Mesenchymal stem cell (in vitro differentiated cells and primary cell): ENCODE measurements at regions not wholly inside any gene's neighbourhood (a gene's known extent, or its start where the extent isn't known, plus 50 kb on each side); places are given as distances from the start of the nearest gene placed in this dataset.

Source experiments
- DNase-seq: peaks from one replicate; pipeline ENCODE4 v3.0.0-alpha.2; 2013
- H2AFZ ChIP-seq: one replicate; pipeline ENCODE4 v1.6.1; 2013; ENCODE audit warnings: low read depth, mild to moderate bottlenecking, control low read depth, inconsistent platforms, low read length, moderate library complexity
- H2AK5ac ChIP-seq: 2 replicates; pipeline ENCODE4 v1.6.1; 2013; ENCODE audit warnings: low read length, moderate library complexity, mild to moderate bottlenecking, inconsistent platforms; ENCODE audit not compliant: severe bottlenecking
- H2BK120ac ChIP-seq: one replicate; pipeline ENCODE4 v1.6.1; 2013; ENCODE audit warnings: low read depth, mild to moderate bottlenecking, inconsistent platforms, low read length, moderate library complexity
- H2BK12ac ChIP-seq, 2 experiments: one replicate each; pipeline ENCODE4 v1.6.1; 2013; ENCODE audit warnings: inconsistent platforms in 2 of 2, low read length in 2 of 2, mild to moderate bottlenecking in 2 of 2, moderate library complexity in 2 of 2, control low read depth in 1 of 2
- H2BK15ac ChIP-seq: one replicate; pipeline ENCODE4 v1.6.1; 2013; ENCODE audit warnings: mild to moderate bottlenecking, low read depth, inconsistent platforms; ENCODE audit not compliant: poor library complexity, severe bottlenecking
- H2BK5ac ChIP-seq: 2 replicates; pipeline ENCODE4 v1.6.1; 2013; ENCODE audit warnings: low read depth, mild to moderate bottlenecking, low read length, control low read depth, inconsistent platforms; ENCODE audit not compliant: poor library complexity, severe bottlenecking
- H3K14ac ChIP-seq, 2 experiments: one replicate each; pipeline ENCODE4 v1.6.1; 2013; ENCODE audit warnings: inconsistent platforms in 2 of 2, low read length in 2 of 2, control low read depth in 1 of 2, mild to moderate bottlenecking in 1 of 2, moderate library complexity in 1 of 2
- H3K18ac ChIP-seq, 2 experiments: one replicate each; pipeline ENCODE4 v1.6.1; 2013; ENCODE audit warnings: inconsistent platforms in 2 of 2, low read length in 2 of 2, control low read depth in 1 of 2, low read depth in 1 of 2, mild to moderate bottlenecking in 1 of 2
- H3K23ac ChIP-seq, 2 experiments: one replicate each; pipeline ENCODE4 v1.6.1; 2013; ENCODE audit warnings: inconsistent platforms in 2 of 2, low read length in 2 of 2, mild to moderate bottlenecking in 2 of 2, moderate library complexity in 2 of 2, control low read depth in 1 of 2
- H3K27ac ChIP-seq: 2 replicates; pipeline ENCODE4 v1.5.1; 2013; ENCODE audit warnings: mild to moderate bottlenecking, moderate library complexity, low read length, control low read depth, inconsistent platforms; ENCODE audit not compliant: poor library complexity, severe bottlenecking
- H3K27me3 ChIP-seq, 2 experiments: 2 replicates each; pipeline versions ENCODE4 v1.6.1 to v1.7.0; 2013; ENCODE audit warnings: low read length in 2 of 2, mild to moderate bottlenecking in 2 of 2, moderate library complexity in 2 of 2, control low read depth in 1 of 2, inconsistent platforms in 1 of 2; ENCODE audit not compliant: control insufficient read depth in 1 of 2, insufficient read depth in 1 of 2
- H3K36me3 ChIP-seq, 2 experiments: 2 replicates each; pipeline versions ENCODE4 v1.6.1 to v1.7.0; 2013; ENCODE audit warnings: low read length in 2 of 2, control low read depth in 1 of 2, inconsistent platforms in 1 of 2, low read depth in 1 of 2, mild to moderate bottlenecking in 1 of 2; ENCODE audit not compliant: insufficient read depth in 2 of 2, control insufficient read depth in 1 of 2
- H3K4ac ChIP-seq, 2 experiments: one replicate each; pipeline ENCODE4 v1.6.1; 2013; ENCODE audit warnings: inconsistent platforms in 2 of 2, low read length in 2 of 2, mild to moderate bottlenecking in 2 of 2, moderate library complexity in 2 of 2, control low read depth in 1 of 2, low read depth in 1 of 2
- H3K4me1 ChIP-seq: 2 replicates; pipeline ENCODE4 v1.6.1; 2013; ENCODE audit warnings: low read depth, low read length, control low read depth; ENCODE audit not compliant: control insufficient read depth, insufficient read depth
- H3K4me2 ChIP-seq: 2 replicates; pipeline ENCODE4 v1.6.1; 2013; ENCODE audit warnings: low read length, mild to moderate bottlenecking, inconsistent platforms; ENCODE audit not compliant: poor library complexity, severe bottlenecking
- H3K4me3 ChIP-seq, 2 experiments: 2 replicates each; pipeline versions ENCODE4 v1.5.1 to v1.7.0; 2013; ENCODE audit warnings: low read length in 2 of 2, mild to moderate bottlenecking in 2 of 2, control low read depth in 1 of 2, low read depth in 1 of 2; ENCODE audit not compliant: insufficient read depth in 1 of 2
- H3K79me1 ChIP-seq: replicated peaks from 2 replicates; pipeline ENCODE4 v1.6.1; 2013; ENCODE audit warnings: mild to moderate bottlenecking, control low read depth, low read length, inconsistent platforms; ENCODE audit not compliant: poor library complexity, severe bottlenecking
- H3K9ac ChIP-seq: 2 replicates; pipeline ENCODE4 v1.7.0; 2013; ENCODE audit warnings: mild to moderate bottlenecking, low read length, moderate library complexity
- H3K9me3 ChIP-seq: 2 replicates; pipeline ENCODE4 v1.7.0; 2013; ENCODE audit warnings: mild to moderate bottlenecking, low read length; ENCODE audit not compliant: control insufficient read depth
- H4K8ac ChIP-seq: one replicate; pipeline ENCODE4 v1.6.1; 2013; ENCODE audit warnings: inconsistent platforms, mild to moderate bottlenecking, low read length, moderate library complexity
- H4K91ac ChIP-seq: one replicate; pipeline ENCODE4 v1.6.1; 2013; ENCODE audit warnings: mild to moderate bottlenecking, low read length, inconsistent platforms
- WGBS: methylation state at CpG from one replicate; pipeline ENCODE4 v1.1.7; 2013; ENCODE audit warnings: mixed read lengths; 5-methylcytosine and 5-hydroxymethylcytosine counted together

DNA sequence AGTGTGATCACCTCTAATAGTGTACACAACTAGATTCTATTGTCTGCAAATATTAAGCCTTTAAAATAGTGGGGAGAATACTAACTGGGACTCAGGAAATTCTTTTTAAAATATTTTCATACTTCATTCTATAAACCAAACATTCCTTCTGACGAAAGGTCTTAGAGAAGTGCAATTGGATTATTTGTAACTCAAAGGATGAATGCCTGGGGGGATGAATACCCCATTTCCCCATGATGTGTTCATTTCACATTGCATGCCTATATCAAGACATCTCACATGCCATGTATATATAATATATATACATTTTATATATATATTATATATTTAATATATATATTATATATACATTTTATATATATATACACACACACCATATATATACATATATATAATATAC, 189.9 kb downstream of the VGLL3 start:
- H2BK12ac ChIP-seq = no peak overlapping the region
- no peaks in the 10 kb centered on the region for H3K27me3 ChIP-seq
- no peak overlapping the region for H3K4ac ChIP-seq
- H3K4me2 ChIP-seq = no peak overlapping the region
- H2BK15ac ChIP-seq = no peak overlapping the region
- no peaks in the 10 kb centered on the region for H3K36me3 ChIP-seq
- H3K27ac ChIP-seq = no peak overlapping the region
- H3K18ac ChIP-seq = no peak overlapping the region
- no peak overlapping the region for H3K14ac ChIP-seq
- H3K9me3 ChIP-seq = peaks cover 9% of the 10 kb centered on the region
- WGBS = no CpG with 5 or more reads among the region's 1 CpG
- H3K23ac ChIP-seq = no peak overlapping the region
- no peak overlapping the region for H4K91ac ChIP-seq
- H3K9ac ChIP-seq = no peak overlapping the region
- H3K79me1 ChIP-seq = no peaks in the 10 kb centered on the region
- H3K4me3 ChIP-seq = no peak overlapping the region
- H2BK120ac ChIP-seq = no peak overlapping the region
- H2AK5ac ChIP-seq = no peak overlapping the region
- H4K8ac ChIP-seq = no peak overlapping the region
- no peak for DNase-seq
- no peak overlapping the region for H2AFZ ChIP-seq
- no peak overlapping the region for H2BK5ac ChIP-seq
- H3K4me1 ChIP-seq = no peaks in the 10 kb centered on the region

DNA sequence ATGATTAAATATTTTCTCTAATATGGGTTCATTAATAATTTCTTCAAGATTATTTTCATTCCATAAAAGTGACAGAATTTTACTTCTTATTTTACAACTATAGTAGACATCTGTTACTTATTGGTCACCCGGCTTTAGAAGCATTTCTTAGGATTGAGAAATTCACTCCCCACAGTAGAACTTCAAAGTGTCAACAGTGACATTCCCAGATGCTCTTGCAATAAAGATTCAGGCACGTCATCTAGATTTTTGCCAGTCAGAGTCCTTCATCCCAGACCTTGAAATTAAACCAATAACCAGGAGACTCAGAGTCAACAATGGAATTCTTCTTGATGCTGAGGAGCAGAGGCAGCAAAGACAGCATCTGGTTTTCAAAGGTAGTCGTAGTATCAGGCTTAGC, 190.8 kb downstream of the VGLL3 start:
- no peak overlapping the region for H3K4me3 ChIP-seq
- no peak overlapping the region for H4K91ac ChIP-seq
- no peak overlapping the region for H3K4ac ChIP-seq
- no peak overlapping the region for H3K9ac ChIP-seq
- 68% methylated on average over 3 of the region's 3 CpGs for WGBS
- DNase-seq = no peak
- no peak overlapping the region for H2BK120ac ChIP-seq
- H3K4me1 ChIP-seq = no peaks in the 10 kb centered on the region
- no peaks in the 10 kb centered on the region for H3K79me1 ChIP-seq
- no peak overlapping the region for H3K27ac ChIP-seq
- no peak overlapping the region for H2AK5ac ChIP-seq
- H3K18ac ChIP-seq = no peak overlapping the region
- no peak overlapping the region for H2BK15ac ChIP-seq
- H3K9me3 ChIP-seq = peaks cover under 1% of the 10 kb centered on the region
- H4K8ac ChIP-seq = no peak overlapping the region
- no peak overlapping the region for H3K23ac ChIP-seq
- H2BK5ac ChIP-seq = no peak overlapping the region
- no peak overlapping the region for H3K4me2 ChIP-seq
- no peak overlapping the region for H2AFZ ChIP-seq
- no peak overlapping the region for H2BK12ac ChIP-seq
- no peak overlapping the region for H3K14ac ChIP-seq
- no peaks in the 10 kb centered on the region for H3K36me3 ChIP-seq
- no peaks in the 10 kb centered on the region for H3K27me3 ChIP-seq

DNA sequence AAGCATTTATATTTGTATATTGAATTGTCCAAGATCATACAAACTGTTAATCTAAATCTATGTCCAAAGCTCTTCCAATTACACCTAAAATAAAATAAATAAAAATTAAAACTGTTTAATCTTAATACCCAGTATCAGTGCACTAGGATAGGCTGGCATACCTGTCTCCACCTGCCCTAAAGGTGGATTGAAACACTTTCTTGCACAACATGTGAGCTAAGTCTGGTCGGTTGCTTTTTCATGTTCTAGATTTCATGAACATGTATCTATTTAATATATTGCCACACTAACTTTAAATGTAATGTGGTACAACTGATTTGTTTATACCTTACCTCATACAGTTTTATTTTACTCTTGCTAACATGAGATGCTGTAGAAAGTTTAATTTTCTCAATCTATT, 193.0 kb downstream of the VGLL3 start:
- Histone ChIP-seq H3K18ac (no peak overlapping the region), H3K27ac (no peak overlapping the region), H2AFZ (no peak overlapping the region), H2BK120ac (no peak overlapping the region), H3K4ac (no peak overlapping the region), H2AK5ac (no peak overlapping the region), H3K4me3 (no peak overlapping the region), H3K9me3 (no peaks in the 10 kb centered on the region), H3K4me2 (no peak overlapping the region), H3K14ac (no peak overlapping the region), H4K91ac (no peak overlapping the region), H3K79me1 (no peaks in the 10 kb centered on the region), H2BK12ac (no peak overlapping the region), H2BK15ac (no peak overlapping the region), H3K9ac (no peak overlapping the region), H3K36me3 (no peaks in the 10 kb centered on the region), H3K27me3 (no peaks in the 10 kb centered on the region), H2BK5ac (no peak overlapping the region), H3K23ac (no peak overlapping the region), H4K8ac (no peak overlapping the region), H3K4me1 (no peaks in the 10 kb centered on the region)
- no peak for DNase-seq
- WGBS = no CpG with 5 or more reads among the region's 1 CpG

DNA sequence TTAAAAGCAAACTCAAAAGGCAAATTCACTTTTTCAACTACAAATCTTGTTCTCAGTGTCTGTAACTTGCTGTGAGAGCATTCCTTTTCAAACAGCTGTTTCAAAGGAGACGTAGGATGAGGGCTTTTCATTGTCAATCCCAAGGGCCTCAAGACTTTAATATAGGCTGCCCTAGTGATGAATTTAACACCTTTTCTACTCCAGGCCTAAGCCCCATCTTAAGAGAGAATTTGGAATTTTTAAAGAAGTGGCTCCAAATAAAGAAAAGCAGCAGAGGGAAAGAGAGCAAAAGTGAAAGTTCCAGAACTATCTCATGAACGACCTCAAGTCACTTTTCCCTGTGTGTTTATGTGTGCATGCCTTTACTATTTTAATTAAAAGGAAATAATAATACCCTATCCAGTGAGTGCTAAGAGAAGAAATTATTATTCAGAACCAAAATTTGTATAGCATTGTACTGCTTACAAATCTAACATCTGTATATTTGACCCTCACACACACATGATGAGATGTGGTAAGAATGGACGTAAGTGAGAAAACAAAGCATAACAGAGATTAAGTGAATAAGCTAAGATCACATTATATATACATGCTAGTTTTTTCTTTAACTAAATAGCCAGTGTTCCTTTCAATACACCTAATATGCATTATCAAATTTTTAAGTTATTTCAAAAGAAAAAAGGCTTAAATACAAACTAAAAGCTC, 196.4 kb downstream of the VGLL3 start:
- Histone ChIP-seq H3K4ac (peak overlapping the region in 1 of 2 experiments; percentile 41), H3K9ac (peak overlapping the region; percentile 96), H2AFZ (no peak overlapping the region), H3K4me1 (no peaks in the 10 kb centered on the region), H4K8ac (no peak overlapping the region), H3K36me3 (no peaks in the 10 kb centered on the region), H3K79me1 (no peaks in the 10 kb centered on the region), H3K9me3 (no peaks in the 10 kb centered on the region), H2BK120ac (no peak overlapping the region), H3K4me3 (peak overlapping the region in 1 of 2 experiments; percentile 71), H3K27me3 (no peaks in the 10 kb centered on the region), H2BK12ac (no peak overlapping the region), H3K27ac (peak overlapping the region; percentile 94), H2BK15ac (no peak overlapping the region), H3K23ac (no peak overlapping the region), H4K91ac (no peak overlapping the region), H2AK5ac (no peak overlapping the region), H3K14ac (no peak overlapping the region), H3K4me2 (peak overlapping the region; percentile 22), H3K18ac (peak overlapping the region in 1 of 2 experiments; percentile 21), H2BK5ac (peak overlapping the region; percentile 96)
- WGBS = 0% methylated on average over 1 of the region's 3 CpGs
- DNase-seq = peak; percentile 45
